Epithelial cell of esophagus (primary cell): ENCODE measurements at regions not wholly inside any gene's neighbourhood (a gene's known extent, or its start where the extent isn't known, plus 50 kb on each side); places are given as distances from the start of the nearest gene placed in this dataset.

Experiments used
- DNase-seq: peaks from one replicate; pipeline ENCODE4 v3.0.0; 2010; ENCODE audit warnings: low read depth
- H3K4me3 ChIP-seq: 2 replicates; pipeline ENCODE4 v1.5.1; 2011; ENCODE audit warnings: mild to moderate bottlenecking, low read length, control low read depth
- TF ChIP-seq, protein P1 (sequence below): IDR thresholded peaks from 2 replicates; pipeline ENCODE4 v1.5.1; 2011; ENCODE audit warnings: low read depth, mild to moderate bottlenecking, low read length, control low read depth, inconsistent platforms; ENCODE audit not compliant: insufficient read depth; ENCODE audit errors: missing control alignments

- peak; percentile 52 for DNase-seq
- H3K4me3 ChIP-seq: no peak overlapping the region
- TF ChIP-seq, protein P1, sequence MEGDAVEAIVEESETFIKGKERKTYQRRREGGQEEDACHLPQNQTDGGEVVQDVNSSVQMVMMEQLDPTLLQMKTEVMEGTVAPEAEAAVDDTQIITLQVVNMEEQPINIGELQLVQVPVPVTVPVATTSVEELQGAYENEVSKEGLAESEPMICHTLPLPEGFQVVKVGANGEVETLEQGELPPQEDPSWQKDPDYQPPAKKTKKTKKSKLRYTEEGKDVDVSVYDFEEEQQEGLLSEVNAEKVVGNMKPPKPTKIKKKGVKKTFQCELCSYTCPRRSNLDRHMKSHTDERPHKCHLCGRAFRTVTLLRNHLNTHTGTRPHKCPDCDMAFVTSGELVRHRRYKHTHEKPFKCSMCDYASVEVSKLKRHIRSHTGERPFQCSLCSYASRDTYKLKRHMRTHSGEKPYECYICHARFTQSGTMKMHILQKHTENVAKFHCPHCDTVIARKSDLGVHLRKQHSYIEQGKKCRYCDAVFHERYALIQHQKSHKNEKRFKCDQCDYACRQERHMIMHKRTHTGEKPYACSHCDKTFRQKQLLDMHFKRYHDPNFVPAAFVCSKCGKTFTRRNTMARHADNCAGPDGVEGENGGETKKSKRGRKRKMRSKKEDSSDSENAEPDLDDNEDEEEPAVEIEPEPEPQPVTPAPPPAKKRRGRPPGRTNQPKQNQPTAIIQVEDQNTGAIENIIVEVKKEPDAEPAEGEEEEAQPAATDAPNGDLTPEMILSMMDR: no peak
Observed at GRCh38 chr7:45988405-45989057, 67.5 kb upstream of the IGFBP3 start.

DNA sequence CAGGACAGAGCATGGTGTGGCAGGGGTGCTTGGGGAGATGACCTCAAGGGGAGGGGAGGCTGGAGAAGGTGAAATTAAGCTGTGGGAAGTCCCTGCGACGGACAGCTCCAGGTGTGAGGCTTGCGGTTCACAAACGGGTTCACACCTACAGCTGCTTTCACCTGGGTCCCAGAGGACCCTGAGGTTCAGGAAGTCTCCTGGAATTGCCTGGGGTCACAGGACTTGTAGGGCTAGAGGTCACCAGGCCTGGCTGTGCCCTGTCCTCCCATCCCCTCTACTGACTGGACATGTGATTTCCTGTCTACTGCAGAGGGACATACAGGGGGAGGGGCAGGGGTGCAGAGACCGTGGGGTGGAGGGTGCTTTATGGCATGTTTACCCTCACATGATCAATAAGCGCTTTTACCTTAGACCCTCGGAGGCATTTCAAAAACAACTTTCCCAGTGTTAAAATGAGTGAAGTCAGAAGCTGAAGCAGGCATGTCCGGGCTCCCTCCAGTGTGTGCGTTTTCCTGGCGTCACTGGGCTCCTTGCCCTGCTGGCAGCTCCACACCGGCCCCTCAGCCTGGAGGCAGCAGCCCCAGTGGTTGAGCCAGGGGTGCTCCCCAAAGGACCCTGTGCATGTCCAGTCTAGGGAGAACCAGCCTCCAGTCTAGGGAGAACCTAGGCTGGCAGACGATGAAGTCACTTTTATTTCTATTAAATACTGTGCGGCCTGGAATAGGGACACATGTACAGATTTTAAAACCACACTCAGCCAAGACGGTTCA lies 66.6 kb upstream of the IGFBP3 start:
- no peak overlapping the region for H3K4me3 ChIP-seq
- TF ChIP-seq, protein P1: no peak
- DNase-seq: peak; percentile 19

DNA sequence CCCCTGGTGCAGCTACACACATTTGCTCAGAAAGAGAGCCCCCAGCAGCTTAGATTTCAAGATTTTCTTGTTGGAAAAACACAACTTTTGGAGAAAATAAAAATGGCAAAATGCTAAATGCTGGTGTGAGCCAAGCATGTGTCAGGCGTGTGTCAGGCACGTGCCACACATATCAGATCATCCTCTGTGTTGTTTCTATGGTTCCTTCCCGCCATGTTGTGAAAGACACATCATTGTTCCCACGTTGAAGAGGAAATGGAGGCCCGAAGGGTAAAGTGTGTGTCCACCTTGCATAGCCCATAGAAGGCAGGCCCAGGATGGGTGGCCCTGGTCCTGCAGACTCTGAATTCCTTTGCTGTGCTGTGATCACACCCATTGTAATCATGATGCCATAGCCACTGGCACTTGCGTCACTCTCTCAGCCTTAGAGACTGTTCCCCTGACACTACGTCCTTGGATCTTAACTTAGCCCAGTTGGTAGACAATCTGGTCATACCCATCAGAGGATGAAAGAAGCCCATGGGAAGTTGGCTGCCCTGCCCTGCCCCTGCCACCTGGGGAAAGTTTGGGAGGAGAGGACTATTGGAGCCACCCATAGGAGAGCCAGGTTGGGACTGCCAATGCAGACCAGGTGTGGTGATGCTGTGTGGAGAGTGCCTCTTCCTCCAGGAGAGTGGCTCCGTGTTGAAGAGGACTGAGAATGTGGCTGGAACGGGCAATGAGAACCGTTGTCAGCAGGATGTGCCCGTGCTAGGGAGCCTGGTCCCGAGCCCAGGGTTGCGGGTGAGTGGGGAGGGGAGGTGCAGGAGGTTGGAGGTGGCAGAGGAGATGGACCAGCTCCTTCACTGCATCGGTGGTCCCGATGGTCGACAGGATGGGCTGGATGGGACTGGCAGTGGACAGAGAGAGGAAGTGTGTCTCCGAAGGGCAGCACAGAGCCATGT lies 65.6 kb upstream of the IGFBP3 start:
- no peak for DNase-seq
- TF ChIP-seq, protein P1: no peak
- no peak overlapping the region for H3K4me3 ChIP-seq

DNA sequence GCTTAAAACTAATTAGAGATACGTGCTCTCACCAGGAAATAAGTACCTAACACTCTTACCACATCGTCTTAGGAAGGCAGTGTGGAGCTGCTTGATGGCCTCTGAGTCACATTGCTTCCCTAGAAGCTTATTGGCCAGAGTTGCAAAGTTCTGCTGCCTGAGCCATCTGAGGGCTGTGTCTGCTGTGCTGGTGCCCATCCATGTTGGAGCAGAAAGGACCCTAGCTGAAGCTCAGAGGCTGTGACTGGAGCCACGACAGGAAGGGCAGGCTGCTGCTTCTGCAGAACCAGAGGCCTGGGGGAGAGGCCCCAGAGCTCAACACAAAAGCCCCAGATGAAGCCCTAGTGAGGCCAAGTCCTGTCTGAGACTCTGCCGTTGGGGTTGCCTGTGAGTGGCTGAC lies 64.8 kb upstream of the IGFBP3 start:
- peak; percentile 85 for DNase-seq

GRCh38 chr7:45984386-45985295 lies 63.6 kb upstream of the IGFBP3 start:
- TF ChIP-seq, protein P1: peak; percentile 31
- DNase-seq: peak; percentile 12
- H3K4me3 ChIP-seq: no peak overlapping the region

More for the DNA sequence above, 64.8 kb upstream of the IGFBP3 start:
- TF ChIP-seq, protein P1: no peak
- H3K4me3 ChIP-seq: no peak overlapping the region

DNA sequence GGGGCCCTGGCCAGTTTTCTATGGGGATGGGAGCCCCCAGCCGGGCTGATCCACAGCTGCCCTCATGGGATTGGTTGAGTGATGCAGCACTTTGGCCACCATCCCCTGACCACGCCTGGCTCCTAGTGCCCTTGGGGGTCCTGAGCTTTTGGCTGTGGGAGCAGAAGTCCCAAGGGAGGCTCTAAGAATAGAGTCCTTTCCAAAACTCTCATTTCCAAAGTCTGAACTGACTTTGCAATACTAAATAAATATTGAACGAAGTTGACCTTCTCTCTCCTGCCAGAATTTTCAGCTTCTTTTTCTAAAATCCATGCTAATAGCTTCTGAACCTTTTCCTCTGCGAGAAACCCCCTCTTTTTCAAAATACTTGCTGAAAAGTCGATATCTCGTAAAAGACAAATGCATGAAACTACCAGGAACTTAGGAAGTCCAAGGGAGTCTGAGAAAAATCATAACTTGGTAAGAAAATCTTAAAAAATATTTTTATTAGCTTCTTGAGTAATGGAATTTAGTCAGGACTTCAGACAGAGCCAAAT lies 62.7 kb upstream of the IGFBP3 start:
- H3K4me3 ChIP-seq: no peak overlapping the region
- DNase-seq: no peak
- TF ChIP-seq, protein P1: no peak
